T-helper 9 cell (primary cell): ENCODE measurements at regions not wholly inside any gene's neighbourhood (a gene's known extent, or its start where the extent isn't known, plus 50 kb on each side); places are given as distances from the start of the nearest gene placed in this dataset.

Source experiments
- DNase-seq: peaks from one replicate; pipeline ENCODE4 v3.0.0-alpha.2; 2020

GRCh38 chr1:84759756-84760155, 69.5 kb upstream of the SSX2IP start:
- DNase-seq, result no peak

- no peak for DNase-seq
These were observed 68.8 kb upstream of the SSX2IP start for GRCh38 chr1:84758968-84759491.

- DNase-seq, result no peak
These were observed 68.2 kb upstream of the SSX2IP start for GRCh38 chr1:84758476-84758875.

GRCh38 chr1:84757301-84757700, 67.0 kb upstream of the SSX2IP start:
- no peak for DNase-seq

- DNase-seq, result no peak
These were observed 66.3 kb upstream of the SSX2IP start for GRCh38 chr1:84756455-84757082.

GRCh38 chr1:84756001-84756400, 65.7 kb upstream of the SSX2IP start:
- DNase-seq, result no peak

GRCh38 chr1:84755216-84755615, 65.0 kb upstream of the SSX2IP start:
- DNase-seq, result no peak

GRCh38 chr1:84754386-84754703, 64.1 kb upstream of the SSX2IP start:
- DNase-seq, result no peak

GRCh38 chr1:84753516-84754385, 63.5 kb upstream of the SSX2IP start:
- DNase-seq, result peak; percentile 69

GRCh38 chr1:84750110-84750730, 60.0 kb upstream of the SSX2IP start:
- DNase-seq, result no peak

GRCh38 chr1:84749427-84749826, 59.2 kb upstream of the SSX2IP start:
- DNase-seq, result no peak

- DNase-seq, result no peak
These were observed 58.1 kb upstream of the SSX2IP start for GRCh38 chr1:84748364-84748763.

GRCh38 chr1:84745857-84746256, 55.6 kb upstream of the SSX2IP start:
- no peak for DNase-seq

- DNase-seq, result no peak
These were observed 53.6 kb upstream of the SSX2IP start for GRCh38 chr1:84743896-84744295.

- DNase-seq, result no peak
These were observed 52.4 kb upstream of the SSX2IP start for GRCh38 chr1:84742653-84743052.

- no peak for DNase-seq
These were observed 49.9 kb upstream of the SSX2IP start for GRCh38 chr1:84740050-84740714.
